NCI-H526 (cell line): ENCODE measurements at regions not wholly inside any gene's neighbourhood (a gene's known extent, or its start where the extent isn't known, plus 50 kb on each side); places are given as distances from the start of the nearest gene placed in this dataset.
"Not testable (repeated sequence)": the region's sequence is repeated elsewhere in the genome, so short reads cannot be mapped to it uniquely, and the experiment has no call there.

ENCODE experiments used
- DNase-seq, 2 experiments: peaks; one replicate each; lab custom pipeline; 2025; lab: John Stamatoyannopoulos, UW

DNA sequence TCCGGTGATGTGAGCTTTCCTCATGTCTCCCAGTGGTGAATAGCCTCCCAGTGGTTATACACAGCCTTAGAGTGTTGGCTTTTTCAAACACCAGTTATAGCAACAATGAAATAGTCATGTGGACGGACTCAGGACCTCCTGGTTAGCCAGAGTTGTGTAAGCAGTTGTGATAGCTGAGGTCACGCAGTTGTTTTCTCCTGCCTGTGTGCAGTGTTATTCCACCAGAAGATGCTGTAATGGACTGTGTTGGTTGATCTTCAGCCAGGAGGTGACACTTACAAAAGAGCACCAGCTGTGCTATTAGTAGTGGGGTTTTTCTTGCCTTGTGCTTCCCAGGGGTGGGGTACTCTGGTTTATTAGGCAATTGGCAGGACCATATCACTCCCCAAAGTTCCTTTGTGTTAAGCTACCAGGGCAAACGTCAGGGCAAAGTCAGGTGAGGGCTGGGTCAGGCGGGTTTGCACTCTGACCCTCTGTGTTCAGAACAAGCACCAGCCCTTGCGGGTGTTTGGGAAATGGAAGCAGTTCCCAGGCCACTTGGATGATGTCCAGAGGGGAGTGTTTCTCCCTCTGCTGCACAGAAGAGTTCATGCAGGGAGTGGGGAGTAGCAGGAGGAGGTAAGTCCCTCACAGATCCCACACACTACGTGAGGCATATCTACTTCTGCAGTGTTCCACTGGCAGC, 252.6 kb downstream of the TMEM47 start:
- DNase-seq, result no peak

DNA sequence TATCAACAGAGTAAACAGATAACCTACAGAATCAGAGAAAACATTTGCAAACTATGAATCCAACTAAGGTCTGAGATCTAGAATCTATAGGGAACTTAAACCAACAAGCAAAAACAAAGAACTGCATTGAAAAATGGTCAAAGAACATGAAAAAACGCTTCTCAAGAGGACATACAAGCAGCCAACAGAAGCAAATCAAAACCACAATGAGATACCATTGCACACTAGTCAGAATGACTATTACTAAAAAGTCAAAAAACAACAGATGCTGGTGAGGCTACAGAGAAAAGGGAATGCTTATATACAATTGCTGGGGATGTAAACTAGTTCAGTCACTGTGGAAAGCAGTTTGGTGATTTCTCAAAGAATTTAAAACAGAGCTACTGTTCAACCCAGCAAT, 255.7 kb downstream of the TMEM47 start:
- no peak for DNase-seq

DNA sequence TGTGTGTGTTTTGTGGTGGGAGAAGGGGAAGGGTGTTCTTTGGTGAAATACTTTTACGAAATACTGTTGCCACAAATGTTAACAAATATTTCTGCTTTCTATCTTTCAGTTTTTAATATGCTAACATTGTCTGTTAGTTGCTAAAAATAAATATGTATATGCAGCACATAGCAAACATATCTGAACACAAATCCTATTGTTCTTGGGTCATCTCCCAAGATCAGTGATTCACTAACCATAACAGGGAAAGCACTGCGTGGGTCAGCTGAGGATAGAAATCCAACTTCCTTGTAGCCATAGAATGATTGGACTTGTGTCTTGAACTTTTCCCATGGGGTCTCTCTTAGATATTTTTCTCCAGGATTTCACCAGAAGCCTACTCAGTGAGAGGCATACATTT, 250.3 kb upstream of the FAM47A start:
- no peak for DNase-seq

DNA sequence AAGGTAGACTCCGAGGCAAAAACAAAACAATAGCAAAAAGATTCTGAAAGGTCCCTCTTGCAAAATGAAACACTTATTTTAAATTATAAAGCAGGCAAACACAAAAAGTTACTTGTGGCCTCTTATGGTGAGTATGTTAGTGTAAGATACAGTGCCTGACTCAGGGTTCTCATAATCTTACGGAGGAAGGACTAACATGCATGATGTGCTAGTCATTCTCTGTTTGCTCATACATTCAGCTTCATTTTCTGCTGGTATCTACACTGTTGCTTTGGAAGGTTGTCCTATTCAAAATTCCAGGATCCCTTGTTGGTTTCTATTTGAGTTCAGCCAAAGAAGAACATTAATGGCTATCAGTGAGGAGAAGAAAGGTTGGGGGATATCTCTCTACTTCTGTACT, 249.1 kb upstream of the FAM47A start:
- DNase-seq, result no peak

DNA sequence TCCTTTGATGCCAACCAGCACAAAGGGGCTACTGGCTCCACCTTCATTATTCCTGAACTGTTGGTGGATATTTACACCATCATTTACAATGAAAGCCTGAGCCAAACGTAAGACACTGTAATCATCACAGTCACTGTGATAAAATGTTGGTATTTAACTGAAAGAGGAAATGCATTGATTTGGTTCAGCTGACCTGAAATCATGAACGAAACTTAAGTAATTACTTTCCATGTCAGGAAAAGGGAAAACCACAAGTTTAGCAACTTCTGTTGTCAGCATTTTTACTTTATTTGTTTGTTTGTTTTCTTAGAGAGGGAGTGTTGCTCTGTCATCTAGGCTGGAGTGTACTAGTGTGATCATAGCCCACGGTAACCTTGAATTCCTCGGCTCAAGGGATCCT, 247.8 kb upstream of the FAM47A start:
- no peak for DNase-seq

DNA sequence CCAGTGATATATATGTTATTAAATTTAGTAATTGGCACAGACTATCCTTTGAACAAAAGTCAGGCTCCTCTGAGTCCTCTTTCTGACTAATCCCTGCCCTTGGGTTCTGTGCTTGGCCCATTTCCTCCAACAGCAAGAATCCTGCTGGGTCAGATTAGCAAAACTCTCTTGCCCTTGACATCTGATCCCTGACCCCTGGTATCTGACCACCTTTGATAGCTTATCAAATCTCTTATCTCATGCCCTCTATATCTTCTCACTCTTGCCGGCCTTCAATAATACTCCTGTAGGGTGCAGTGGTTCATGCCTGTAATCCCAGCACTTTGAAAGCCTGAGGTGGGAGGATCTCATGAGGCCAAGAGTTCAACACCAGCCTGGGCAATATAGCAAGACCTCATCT, 245.5 kb upstream of the FAM47A start:
- DNase-seq, result no peak

DNA sequence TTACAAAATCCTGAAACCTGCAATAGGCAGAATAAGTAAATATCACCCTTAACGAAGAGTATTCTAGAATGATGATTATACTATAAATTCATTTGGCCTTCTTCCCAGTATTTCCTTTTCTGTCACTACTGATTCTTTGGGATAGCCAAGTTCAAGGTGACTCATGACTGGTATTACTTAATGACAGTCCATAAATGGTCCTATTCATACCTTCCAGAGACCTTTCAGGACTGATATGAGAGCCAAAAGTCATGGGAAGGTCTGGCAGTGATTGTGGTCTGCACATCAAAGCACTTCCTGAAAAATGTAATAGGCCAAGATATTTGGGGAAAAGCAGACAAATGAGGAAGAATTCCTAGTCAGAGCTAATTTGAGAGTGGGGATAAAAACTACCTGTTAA, 239.6 kb upstream of the FAM47A start:
- DNase-seq, result no peak

DNA sequence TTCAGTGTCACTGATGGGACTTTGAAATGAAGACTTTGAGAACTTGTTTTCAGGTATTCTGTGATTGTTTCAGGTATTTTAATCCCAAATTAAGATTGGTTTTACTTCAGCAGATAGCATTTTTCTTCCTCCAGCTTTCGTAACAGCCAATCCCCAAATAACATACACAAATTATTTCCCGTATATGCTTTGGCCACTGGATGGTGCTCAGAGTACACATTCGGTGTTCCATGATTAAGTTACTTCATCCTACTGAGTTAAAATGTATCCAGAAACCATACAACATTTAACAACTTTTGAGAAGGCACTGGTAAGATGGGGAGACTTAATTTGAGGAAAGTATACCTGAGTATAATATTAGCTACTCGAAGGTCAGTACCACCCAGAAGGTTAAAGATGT, 233.4 kb upstream of the FAM47A start:
- DNase-seq, result peak in 1 of 2 experiments; percentile 35

DNA sequence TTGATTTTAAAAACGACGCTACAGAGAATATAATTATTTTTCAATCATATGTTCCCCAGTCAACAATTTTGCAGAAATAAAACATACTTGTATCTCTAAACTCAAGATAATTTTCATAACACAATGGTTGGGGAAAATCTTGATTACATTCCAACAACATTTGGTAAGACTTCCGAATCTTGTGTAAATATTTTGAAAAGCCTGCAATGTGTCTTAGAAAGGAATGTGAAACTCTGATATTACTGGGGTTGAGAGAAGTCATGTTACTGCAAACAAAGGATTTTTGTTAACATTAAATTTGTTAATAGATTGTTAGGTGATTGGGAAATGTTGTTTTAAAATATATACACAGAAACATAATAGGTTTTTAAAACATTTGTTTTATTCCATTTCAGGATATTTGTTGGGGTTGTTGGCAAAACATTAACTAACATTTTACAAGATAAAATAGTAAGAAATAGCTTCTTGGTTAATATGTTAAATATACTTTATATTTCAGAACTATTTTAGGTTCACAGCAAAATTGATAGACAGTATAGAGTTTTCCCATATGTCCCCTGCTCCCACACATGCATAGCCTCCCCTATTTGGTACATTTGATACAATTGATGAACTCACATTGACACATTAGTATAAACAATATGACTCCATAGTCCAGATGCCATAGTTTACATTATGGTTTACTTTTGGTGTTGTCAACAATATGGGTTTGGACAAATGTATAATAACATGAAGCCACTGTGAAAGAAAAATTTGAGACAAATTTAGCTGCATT, 218.6 kb upstream of the FAM47A start:
- no peak for DNase-seq

DNA sequence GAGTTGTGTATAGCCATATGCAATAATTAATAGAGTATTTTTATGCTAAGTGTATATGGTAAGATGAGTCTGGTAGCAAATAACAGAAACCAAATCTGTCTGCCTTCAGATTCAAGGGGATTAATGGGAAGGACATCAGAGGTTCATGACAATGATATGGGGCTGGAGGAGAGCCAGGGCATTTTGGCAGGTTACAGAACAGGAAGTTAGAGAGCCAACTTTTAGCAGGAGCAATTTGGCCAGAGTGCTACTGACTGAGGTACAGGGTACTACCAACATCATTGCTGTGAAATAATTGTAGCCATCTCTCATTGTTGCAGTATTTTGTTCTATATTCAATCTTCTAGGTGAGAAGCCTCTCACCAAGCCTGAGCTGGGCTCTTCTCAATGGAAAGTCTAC, 210.9 kb upstream of the FAM47A start:
- no peak for DNase-seq

DNA sequence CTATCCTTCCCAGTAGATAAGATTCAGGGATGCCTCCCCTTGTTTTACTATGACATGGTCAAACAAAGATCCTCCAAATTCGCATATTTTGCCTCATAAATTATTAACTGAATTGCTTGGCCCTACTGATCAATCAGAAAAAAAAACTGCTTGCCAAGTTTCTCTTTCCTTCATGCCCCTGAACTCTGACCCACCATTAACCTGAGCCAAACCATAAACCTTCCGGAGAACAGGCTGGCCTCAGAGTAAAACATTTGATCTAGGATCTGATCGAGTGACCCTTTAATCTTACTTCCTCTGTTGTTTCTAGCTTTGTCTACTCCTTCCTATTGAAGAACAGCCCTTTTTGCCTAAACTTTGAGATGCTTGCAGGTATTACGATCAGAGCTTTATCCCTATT, 209.7 kb upstream of the FAM47A start:
- no peak for DNase-seq

DNA sequence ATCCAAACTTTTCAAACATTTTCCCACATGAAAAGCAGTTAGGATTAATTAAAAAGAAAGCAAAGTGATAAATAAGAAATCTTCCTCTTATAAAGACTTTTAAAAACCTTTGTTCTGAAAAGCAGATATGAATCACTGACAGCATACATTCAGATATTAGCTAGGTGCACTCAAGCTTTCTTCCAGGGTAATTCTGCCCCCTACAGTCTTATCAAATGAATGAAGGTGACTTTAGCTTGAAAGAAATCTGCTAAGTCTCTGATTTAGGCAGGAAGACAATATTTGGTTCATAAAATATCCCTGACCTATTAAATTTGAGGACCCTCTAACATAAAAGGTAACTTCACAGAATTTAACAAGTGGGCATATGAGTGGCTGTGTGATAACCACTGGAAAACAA, 209.1 kb upstream of the FAM47A start:
- peak in 1 of 2 experiments; percentile 4 for DNase-seq

DNA sequence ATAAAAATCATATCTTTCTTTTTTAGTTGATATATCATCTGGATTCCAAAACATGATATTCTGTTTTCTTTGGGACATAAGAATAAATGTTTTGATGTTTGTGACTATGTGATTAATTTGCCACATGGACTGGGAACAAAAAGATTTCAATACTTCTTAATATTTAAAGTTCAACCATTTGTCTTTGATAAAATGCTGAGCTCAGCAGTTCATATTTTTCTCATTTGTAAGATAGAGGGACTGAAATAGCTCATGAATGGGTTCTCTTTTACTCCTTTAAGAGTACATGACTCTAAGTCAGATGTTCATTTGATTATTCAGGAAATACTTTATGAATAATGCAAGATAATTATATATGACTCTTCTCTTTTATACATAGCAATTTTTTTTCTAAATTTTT, 205.9 kb upstream of the FAM47A start:
- DNase-seq, result no peak

DNA sequence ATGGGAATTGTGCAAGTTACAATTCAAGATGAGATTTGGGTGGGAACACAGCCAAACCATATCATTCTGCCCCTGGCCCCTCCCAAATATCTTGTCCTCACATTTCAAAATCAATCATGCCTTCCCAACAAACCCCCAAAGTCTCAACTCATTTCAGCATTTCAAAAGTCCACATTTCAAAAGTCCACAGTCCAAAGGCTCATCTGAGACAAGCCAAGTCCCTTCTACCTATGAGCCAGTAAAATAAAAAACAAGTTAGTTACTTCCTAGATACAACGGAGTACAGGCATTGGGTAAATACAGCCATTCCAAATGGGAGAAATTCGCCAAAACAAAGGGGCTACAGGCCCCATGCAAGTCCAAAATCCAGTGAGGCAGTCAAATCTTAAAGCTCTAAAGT, 203.3 kb upstream of the FAM47A start:
- not testable (repeated sequence) for DNase-seq

DNA sequence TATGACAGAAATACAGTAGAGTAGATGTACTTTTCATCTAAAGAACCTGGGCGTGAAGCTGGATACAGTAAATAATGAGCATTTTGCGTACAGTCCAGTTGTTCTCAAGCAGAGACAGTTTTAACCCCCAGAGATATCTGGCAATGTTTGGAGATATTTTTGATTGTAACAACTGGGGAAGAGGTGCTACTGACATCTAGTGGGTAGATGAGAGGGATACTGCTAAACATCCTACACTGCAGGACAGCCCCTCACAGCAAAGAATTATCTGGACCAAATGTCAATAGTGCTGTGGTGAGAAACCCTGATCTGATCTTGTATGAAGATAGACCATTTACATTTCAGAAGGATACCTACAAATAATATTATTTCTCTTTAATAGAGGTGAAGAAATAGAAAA, 200.2 kb upstream of the FAM47A start:
- DNase-seq, result peak in 1 of 2 experiments; percentile 6

DNA sequence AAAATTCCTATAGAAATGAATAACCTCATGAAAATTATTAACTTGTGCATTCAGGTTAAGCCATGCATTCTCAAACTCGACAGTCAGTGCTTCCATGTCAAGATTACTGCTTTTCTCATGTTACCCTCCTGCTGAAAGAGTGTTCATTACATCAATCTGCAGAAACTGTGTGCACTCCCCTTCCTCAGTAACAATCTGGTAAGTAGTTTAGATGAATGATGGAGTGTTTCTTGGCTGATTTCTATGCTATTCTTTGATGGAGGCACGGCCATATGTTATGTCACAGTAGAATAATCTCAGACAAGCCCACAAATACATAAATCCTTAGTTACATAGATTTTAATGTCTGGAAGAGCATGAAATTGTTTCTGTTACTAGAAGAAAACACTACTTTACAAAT, 193.3 kb upstream of the FAM47A start:
- no peak for DNase-seq

DNA sequence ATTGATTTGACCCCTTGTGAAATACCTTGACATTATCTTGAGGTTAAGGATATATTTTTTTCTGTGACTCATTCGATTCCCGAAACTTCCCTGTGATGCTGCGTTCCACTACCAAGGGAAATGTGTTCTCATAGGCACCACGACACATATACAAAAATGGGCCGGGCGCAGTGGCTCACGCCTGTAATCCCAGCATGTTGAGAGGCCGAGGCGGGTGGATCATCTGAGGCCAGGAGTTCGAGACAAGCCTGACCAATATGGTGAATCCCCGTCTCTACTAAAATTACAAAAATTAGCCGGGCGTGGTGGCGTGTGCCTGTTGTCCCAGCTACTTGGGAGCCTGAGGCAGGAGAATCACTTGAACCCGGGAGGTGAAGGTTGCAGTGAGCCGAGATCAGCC, 188.3 kb upstream of the FAM47A start:
- DNase-seq, result not testable (repeated sequence)

DNA sequence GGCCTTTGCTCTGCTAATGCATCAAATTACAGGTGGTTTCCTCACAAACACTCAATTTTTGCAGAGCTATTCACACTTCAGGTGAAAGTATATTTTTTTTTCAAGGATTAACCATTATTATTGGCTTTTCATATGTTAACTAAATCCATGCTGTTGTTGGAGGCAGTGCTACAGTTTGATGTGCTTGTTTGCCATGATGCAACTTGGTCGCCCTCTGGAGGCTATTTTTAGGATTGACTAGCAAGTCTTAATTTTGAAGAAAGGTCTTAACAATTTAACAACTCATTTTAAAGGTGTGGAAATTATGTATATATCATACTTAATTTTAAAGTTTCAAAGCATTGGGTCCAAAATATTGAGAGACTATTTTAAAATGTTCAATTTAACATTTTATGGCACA, 168.8 kb upstream of the FAM47A start:
- DNase-seq, result peak; percentile 7 to 62

DNA sequence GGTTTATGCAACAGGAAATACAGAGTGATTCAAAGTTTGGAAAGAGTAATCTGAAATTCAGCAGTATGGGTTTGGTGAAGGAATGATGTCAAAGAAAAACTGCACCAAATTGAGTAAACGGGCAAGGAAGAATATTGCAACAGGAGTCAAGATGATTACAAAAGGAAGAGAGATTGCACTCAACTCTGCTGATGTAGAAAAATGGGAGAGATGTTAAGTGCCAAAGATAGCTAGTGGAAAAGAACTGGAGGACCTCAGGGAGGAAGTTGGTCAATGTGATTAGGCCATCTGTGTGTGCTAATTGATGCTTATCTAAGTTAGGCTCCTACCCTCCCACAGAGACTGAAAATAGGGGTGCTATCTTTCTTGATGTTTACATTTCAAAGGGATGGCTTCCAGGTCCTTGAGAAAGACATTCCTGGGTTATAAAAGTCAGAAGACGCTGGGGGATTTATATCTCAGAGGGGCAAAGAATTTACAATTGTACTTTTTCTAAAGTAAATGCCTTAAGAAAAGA, 167.4 kb upstream of the FAM47A start:
- no peak for DNase-seq

DNA sequence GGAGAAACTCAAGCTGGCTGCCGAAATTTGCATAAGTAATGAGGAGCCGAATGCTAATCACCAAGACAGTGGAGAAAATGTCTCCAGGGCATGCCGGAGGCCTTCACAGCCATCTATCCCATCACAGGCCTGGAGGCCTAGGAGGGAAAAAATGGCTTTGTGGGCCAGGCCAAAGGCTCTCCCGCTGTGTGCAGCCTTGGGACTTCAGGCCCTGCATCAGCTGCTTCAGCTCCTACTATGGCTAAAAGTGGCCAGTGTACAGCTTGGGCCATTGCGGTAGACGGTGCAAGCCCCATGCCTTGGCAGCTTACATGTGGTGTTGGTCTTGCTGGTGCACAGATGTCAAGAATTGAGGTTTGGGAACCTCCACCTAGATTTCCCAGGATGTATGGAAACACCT, 162.6 kb upstream of the FAM47A start:
- DNase-seq, result no peak

DNA sequence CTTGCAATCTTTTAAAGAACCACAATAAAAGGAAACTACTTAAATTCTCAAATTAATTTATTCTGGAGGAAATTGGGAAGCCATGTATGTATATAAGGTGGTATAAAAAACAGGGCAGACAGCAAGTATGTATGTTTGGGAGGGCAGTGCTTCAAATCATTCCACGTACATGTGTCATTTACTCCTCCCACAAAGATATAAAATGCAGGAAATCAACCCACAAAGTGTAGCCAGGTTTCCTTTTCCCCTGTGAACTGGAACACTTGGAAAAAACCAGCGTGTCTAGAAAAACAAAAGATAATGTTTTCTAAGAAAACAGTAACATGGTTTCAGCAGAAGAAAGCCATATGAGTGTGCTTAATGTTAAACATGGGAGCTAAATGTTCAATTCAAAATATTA, 156.7 kb upstream of the FAM47A start:
- DNase-seq, result no peak

DNA sequence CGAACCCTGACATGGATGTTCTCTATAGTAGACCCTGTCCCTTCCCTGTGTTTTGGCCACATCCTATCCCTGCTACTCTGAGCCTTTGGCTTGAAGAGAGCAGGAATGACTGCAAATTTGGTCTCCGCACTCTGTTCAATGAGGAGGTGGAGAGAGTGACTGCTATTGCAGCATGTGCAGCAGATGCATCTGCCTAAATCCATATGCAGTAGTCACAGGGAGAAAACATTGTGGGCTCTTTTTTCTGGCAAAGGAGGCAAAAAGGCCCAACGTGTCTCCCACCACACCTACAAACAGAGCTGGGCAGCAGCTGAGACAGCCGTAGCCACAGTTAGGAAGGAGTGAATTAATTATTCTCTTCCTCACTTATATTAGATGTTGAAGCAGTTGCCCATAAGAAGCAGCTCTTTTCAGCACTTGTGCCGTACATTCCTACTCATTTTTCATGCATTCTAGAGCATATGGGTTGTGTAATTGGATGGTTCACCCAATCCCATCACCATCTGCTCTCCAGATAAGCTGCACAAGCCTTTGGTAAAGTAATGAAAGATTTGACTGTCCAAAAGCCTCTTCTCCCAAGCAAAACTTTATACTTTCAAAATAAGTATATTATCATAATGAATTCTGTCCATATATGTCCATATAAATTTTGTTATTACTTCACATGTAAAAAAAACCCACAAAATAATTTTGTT, 147.9 kb upstream of the FAM47A start:
- DNase-seq, result no peak

DNA sequence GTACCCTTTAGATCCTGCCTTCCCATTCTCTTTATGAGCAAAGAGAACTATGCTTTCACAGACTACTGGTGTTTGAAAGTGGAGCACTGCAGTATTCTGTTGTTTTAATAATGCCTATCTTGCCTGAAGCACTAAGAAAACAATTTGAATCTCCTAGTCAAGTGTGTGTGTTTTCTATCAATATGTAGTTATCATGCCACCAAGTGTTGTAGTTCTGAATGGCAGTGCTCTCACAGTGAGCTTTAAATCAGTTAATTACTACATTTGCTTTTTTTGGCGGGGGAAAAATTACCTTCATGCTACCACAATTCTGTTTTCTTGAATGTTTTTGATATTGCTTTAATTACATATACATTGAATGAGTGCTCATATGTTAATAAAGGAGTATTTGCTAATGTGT, 143.6 kb upstream of the FAM47A start:
- peak in 1 of 2 experiments; percentile 44 for DNase-seq
